ENCODE measurements at regions not wholly inside any gene's neighbourhood (a gene's known extent, or its start where the extent isn't known, plus 50 kb on each side); places are given as distances from the start of the nearest gene placed in this dataset.

GRCh38 chr5:6043491-6044310 lies 334.6 kb downstream of the MED10 start:
- no peak for DNase-seq (ENCODE audit: low read depth)
- TF ChIP-seq CTCF (conservative IDR thresholded peaks at IDR 0.05; ENCODE audit: low read length), result no peak
- H3K4me3 ChIP-seq (ENCODE audit: low read length), result no peak overlapping the region

GRCh38 chr5:6041977-6042550 lies 336.3 kb downstream of the MED10 start:
- no peak for DNase-seq (ENCODE audit: low read depth)
- no peak for TF ChIP-seq CTCF (conservative IDR thresholded peaks at IDR 0.05; ENCODE audit: low read length)
- H3K4me3 ChIP-seq (ENCODE audit: low read length), result no peak overlapping the region

GRCh38 chr5:6039111-6039510 lies 339.2 kb downstream of the MED10 start:
- no peak for DNase-seq (ENCODE audit: low read depth)
- TF ChIP-seq CTCF (conservative IDR thresholded peaks at IDR 0.05; ENCODE audit: low read length), result no peak
- H3K4me3 ChIP-seq (ENCODE audit: low read length), result no peak overlapping the region

GRCh38 chr5:6036006-6036405 lies 342.3 kb downstream of the MED10 start:
- TF ChIP-seq CTCF (conservative IDR thresholded peaks at IDR 0.05; ENCODE audit: low read length), result no peak
- no peak for DNase-seq (ENCODE audit: low read depth)
- H3K4me3 ChIP-seq (ENCODE audit: low read length), result no peak overlapping the region

- no peak for TF ChIP-seq CTCF (conservative IDR thresholded peaks at IDR 0.05; ENCODE audit: low read length)
- DNase-seq (ENCODE audit: low read depth), result no peak
- H3K4me3 ChIP-seq (ENCODE audit: low read length), result no peak overlapping the region
These were observed 348.5 kb downstream of the MED10 start for GRCh38 chr5:6029811-6030271.

- H3K4me3 ChIP-seq (ENCODE audit: low read length), result no peak overlapping the region
- no peak for TF ChIP-seq CTCF (conservative IDR thresholded peaks at IDR 0.05; ENCODE audit: low read length)
- no peak for DNase-seq (ENCODE audit: low read depth)
These were observed 351.5 kb downstream of the MED10 start for GRCh38 chr5:6026766-6027406.
